Embryonic facial prominence (tissue), 1 donor: ENCODE measurements at regions not wholly inside any gene's neighbourhood (a gene's known extent, or its start where the extent isn't known, plus 50 kb on each side); places are given as distances from the start of the nearest gene placed in this dataset.

Source experiments
- DNase-seq: peaks from one replicate; pipeline ENCODE4 v3.0.0-alpha.2; 2016; ENCODE audit errors: extremely low spot score

GRCh38 chr18:39935598-39935997 lies 2019.4 kb upstream of the PIK3C3 start:
- DNase-seq = no peak

- DNase-seq = no peak
Measured at GRCh38 chr18:39918847-39919246, 2036.2 kb upstream of the PIK3C3 start.

- no peak for DNase-seq
Measured at GRCh38 chr18:39913672-39914366, 2041.2 kb upstream of the PIK3C3 start.

GRCh38 chr18:39911716-39912115 lies 2043.3 kb upstream of the PIK3C3 start:
- no peak for DNase-seq

- no peak for DNase-seq
Measured at GRCh38 chr18:39909706-39910105, 2045.3 kb upstream of the PIK3C3 start.

- DNase-seq = no peak
Measured at GRCh38 chr18:39886136-39886535, 2068.9 kb upstream of the PIK3C3 start.

GRCh38 chr18:39872651-39873050 lies 2082.4 kb upstream of the PIK3C3 start:
- DNase-seq = no peak

- no peak for DNase-seq
Measured at GRCh38 chr18:39871961-39872360, 2083.1 kb upstream of the PIK3C3 start.

- no peak for DNase-seq
Measured at GRCh38 chr18:39870591-39870990, 2084.4 kb upstream of the PIK3C3 start.

GRCh38 chr18:39863916-39864315 lies 2091.1 kb upstream of the PIK3C3 start:
- DNase-seq = no peak

GRCh38 chr18:39862341-39862740 lies 2092.7 kb upstream of the PIK3C3 start:
- DNase-seq = no peak

GRCh38 chr18:39854291-39854690 lies 2100.7 kb upstream of the PIK3C3 start:
- DNase-seq = no peak

- DNase-seq = no peak
Measured at GRCh38 chr18:39846265-39846664, 2108.8 kb upstream of the PIK3C3 start.

- DNase-seq = no peak
Measured at GRCh38 chr18:39845631-39846030, 2109.4 kb upstream of the PIK3C3 start.

GRCh38 chr18:39845106-39845505 lies 2109.9 kb upstream of the PIK3C3 start:
- no peak for DNase-seq

GRCh38 chr18:39843546-39843945 lies 2111.5 kb upstream of the PIK3C3 start:
- DNase-seq = no peak

GRCh38 chr18:39842366-39842914 lies 2112.6 kb upstream of the PIK3C3 start:
- no peak for DNase-seq

GRCh38 chr18:39841482-39842365 lies 2113.3 kb upstream of the PIK3C3 start:
- peak; percentile 53 for DNase-seq

GRCh38 chr18:39840856-39841481 lies 2114.1 kb upstream of the PIK3C3 start:
- no peak for DNase-seq

GRCh38 chr18:39840406-39840805 lies 2114.6 kb upstream of the PIK3C3 start:
- DNase-seq = no peak

- DNase-seq = no peak
Measured at GRCh38 chr18:39839782-39840181, 2115.3 kb upstream of the PIK3C3 start.

- no peak for DNase-seq
Measured at GRCh38 chr18:39838831-39839230, 2116.2 kb upstream of the PIK3C3 start.
